Heart left ventricle (tissue), 16 donors: ENCODE measurements at regions not wholly inside any gene's neighbourhood (a gene's known extent, or its start where the extent isn't known, plus 50 kb on each side); places are given as distances from the start of the nearest gene placed in this dataset.
A peak's percentile ranks its signal among the peaks of the same experiment; 100 is the strongest.

Experiments
- ATAC-seq, 4 donors: fragments of 200-7000 bp; cut with Tn5 transposase; one replicate each; pipeline ENCODE4 v1.9.1; 2020 to 2022; ENCODE audit warnings: moderate library complexity in 4 of 4, mild to moderate bottlenecking in 3 of 4, moderate number of reproducible peaks in 1 of 4
- DNase-seq, 5 donors: peaks; one replicate each; pipeline ENCODE4 v3.0.0-alpha.2; 2020
- H3K27ac ChIP-seq, 12 donors: fragments of 200-600 bp; sonication (generic) in 4 of 12; one replicate each; pipeline versions ENCODE4 v1.5.0 to v1.8.0; 2016 to 2022; ENCODE audit warnings: mild to moderate bottlenecking in 2 of 12
- H3K27me3 ChIP-seq, 9 donors: fragments of 200-600 bp; sonication (generic) in 2 of 9; one replicate each; pipeline versions ENCODE4 v1.5.1 to v1.8.0; 2016 to 2022; ENCODE audit warnings: mild to moderate bottlenecking in 3 of 9
- H3K36me3 ChIP-seq, 9 donors: fragments of 200-600 bp; sonication (generic) in 2 of 9; one replicate each; pipeline versions ENCODE4 v1.5.0 to v1.8.0; 2018 to 2022; ENCODE audit warnings: mild to moderate bottlenecking in 2 of 9
- H3K4me1 ChIP-seq, 12 donors: fragments of 200-600 bp; sonication (generic) in 4 of 12; one replicate each; pipeline versions ENCODE4 v1.5.0 to v1.8.0; 2016 to 2022; ENCODE audit warnings: mild to moderate bottlenecking in 3 of 12
- H3K4me3 ChIP-seq, 12 donors: fragments of 200-600 bp; sonication (generic) in 4 of 12; one replicate each; pipeline versions ENCODE4 v1.5.0 to v1.8.0; 2017 to 2022; ENCODE audit warnings: mild to moderate bottlenecking in 9 of 12, moderate library complexity in 4 of 12
- H3K9me3 ChIP-seq, 12 donors: fragments of 200-600 bp; sonication (generic) in 4 of 12; one replicate each; pipeline versions ENCODE4 v1.5.0 to v1.8.0; 2016 to 2022; ENCODE audit warnings: mild to moderate bottlenecking in 1 of 12
- POLR2A ChIP-seq, 2 donors: fragments of 450-650 bp; IDR thresholded peaks; one replicate each; pipeline ENCODE4 v1.6.1; 2017; ENCODE audit warnings: antibody characterized with exemption in 2 of 2, mild to moderate bottlenecking in 2 of 2, moderate library complexity in 2 of 2
- whole genome bisulfite sequencing, 4 donors: extraction: QIAGEN DNeasy Blood & Tissue Kit in 2 of 4; methylation state at CpG; one replicate each; pipeline versions ENCODE4 v1.1.5 to v1.1.7; 2013 to 2018; 5-methylcytosine and 5-hydroxymethylcytosine counted together
- intact Hi-C, 10 donors: fragments of 100-400 bp; cut with DNase I; formaldehyde crosslinking; loops; one replicate each; pipeline versions ENCODE4 v1.11.1 to v1.14.2; 2022
- TF ChIP-seq, protein P1 (sequence below), 12 donors: fragments of 200-600 bp; sonication (generic) in 4 of 12; IDR thresholded peaks; one replicate each; pipeline versions ENCODE4 v1.5.0 to v1.8.0; 2018 to 2022; ENCODE audit warnings: antibody characterized with exemption in 12 of 12, mild to moderate bottlenecking in 5 of 12
- donor health status: ischemic (EF 13 %, LVEDD 7.1; RV severe dilation, severe dysfunction).
- donor health status: healthy with polysubstance abuse.
- donor health status: DM: no; HTN: yes; CAD: no.
- donor health status: DM: no; HTN: no; CAD: no.
- donor health status: ischemic (EF 25% LVEDD 6.9; RV normal size, moderate dysfunction).
- donor health status: ischemic (EF 25% LVEDD 5.7; RV mildly dilated, moderate dysfunction).
- donor health status: healthy.
- donor health status: DM: yes; HTN: yes; CAD: no.
- donor health status: ischemic (EF 35%, LVEDD 5.7; RV mildly dilated, moderate dysfunction).
- donor health status: nonischemic (EF 11% LVEDD 7.7; RV severe dilation, severe dysfunction).
- donor health status: DM: yes; HTN: yes; CAD: no.
- donor health status: PGD.
- donor health status: ischemic (EF 29% LVEDD 5.4; RV normal size, mild dysfunction).
- donor health status: nonischemic (EF 23%, LVEDD 6.1; RV moderate dilation, normal function).

DNA sequence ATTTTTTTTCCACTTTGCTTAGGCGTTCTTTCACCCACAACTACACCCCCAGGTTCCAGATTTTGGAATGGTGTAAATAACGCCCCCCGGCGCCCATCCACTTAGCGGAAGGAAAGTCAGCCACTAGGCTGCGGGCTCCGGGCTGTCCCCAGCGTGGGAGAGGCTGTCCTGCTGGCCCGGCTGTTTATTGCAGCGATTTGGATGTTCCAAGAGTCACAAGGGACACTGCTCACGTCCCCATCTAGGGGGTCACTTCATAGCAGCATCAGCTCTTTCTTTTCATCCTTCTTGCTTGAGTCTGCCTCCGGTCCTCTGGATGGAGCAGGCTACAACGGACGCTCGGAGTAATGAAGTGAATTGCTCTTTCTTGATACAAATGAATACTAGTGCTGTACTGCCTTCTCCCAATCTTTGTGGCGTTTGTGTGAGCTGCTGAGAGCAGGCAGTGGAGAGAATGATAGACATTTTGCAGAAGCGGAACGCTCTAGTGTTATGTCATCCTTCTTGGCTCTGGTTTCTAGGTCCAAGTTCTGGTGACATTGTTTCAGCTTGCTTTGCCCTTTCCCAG lies 50.7 kb upstream of the PAIP2B start:
- DNase-seq = peak; percentile 63 to 84 (median 80)
- peaks cover 0 to 5% (median 0%) of the 10 kb centered on the region in 12 donors for H3K9me3 ChIP-seq
- peak overlapping the region; percentile 62 to 94 (median 89) for H3K27ac ChIP-seq
- H3K4me1 ChIP-seq = peaks cover 0 to 48% (median 24%) of the 10 kb centered on the region in 12 donors
- H3K27me3 ChIP-seq = peaks cover 0 to 14% (median 0%) of the 10 kb centered on the region in 9 donors
- TF ChIP-seq, protein P1, sequence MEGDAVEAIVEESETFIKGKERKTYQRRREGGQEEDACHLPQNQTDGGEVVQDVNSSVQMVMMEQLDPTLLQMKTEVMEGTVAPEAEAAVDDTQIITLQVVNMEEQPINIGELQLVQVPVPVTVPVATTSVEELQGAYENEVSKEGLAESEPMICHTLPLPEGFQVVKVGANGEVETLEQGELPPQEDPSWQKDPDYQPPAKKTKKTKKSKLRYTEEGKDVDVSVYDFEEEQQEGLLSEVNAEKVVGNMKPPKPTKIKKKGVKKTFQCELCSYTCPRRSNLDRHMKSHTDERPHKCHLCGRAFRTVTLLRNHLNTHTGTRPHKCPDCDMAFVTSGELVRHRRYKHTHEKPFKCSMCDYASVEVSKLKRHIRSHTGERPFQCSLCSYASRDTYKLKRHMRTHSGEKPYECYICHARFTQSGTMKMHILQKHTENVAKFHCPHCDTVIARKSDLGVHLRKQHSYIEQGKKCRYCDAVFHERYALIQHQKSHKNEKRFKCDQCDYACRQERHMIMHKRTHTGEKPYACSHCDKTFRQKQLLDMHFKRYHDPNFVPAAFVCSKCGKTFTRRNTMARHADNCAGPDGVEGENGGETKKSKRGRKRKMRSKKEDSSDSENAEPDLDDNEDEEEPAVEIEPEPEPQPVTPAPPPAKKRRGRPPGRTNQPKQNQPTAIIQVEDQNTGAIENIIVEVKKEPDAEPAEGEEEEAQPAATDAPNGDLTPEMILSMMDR (IDR thresholded peaks at IDR 0.05) = peak in 11 of 12 donors; percentile 27 to 66 (median 46)
- no peak for TF ChIP-seq POLR2A (IDR thresholded peaks at IDR 0.05)
- peak; percentile 74 to 88 (median 80) for ATAC-seq
- H3K36me3 ChIP-seq = no peaks in the 10 kb centered on the region
- H3K4me3 ChIP-seq = peak overlapping the region; percentile 37 to 83 (median 64)
- 1 to 4% (median 2%) methylated on average over 18 of the region's 18 CpGs for WGBS, 4 donors
- intact Hi-C loops = loop anchor here in 9 of 10 donors (2.0 to 5.0 kb wide), 5 partner anchors 35 to 55 kb away; partner anchors contain the start of genes PAIP2B (in 5 of the 9) and ZNF638 (in 3 of the 9)

DNA sequence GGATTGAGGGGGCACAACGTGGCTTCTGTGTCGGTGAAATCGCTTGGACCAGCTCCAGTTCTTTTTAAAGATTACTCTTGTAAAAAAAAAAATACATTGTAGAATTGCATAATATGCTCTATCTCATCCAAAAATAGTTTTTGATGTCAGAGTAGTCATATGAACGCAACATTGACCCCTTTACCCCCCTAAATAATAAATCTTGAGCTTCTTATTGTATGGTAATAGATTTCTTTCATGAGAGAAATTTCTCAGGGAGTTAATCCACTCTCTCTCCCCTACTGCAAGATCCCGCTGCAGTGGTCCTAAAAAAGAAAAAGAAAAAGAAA lies 50.2 kb upstream of the PAIP2B start:
- peak overlapping the region; percentile 62 to 94 (median 89) for H3K27ac ChIP-seq
- ATAC-seq (peak in 2 of 4 donors; percentile 2 to 3), DNase-seq (no peak)
- TF ChIP-seq, protein P1 (IDR thresholded peaks at IDR 0.05) = no peak
- no peak for TF ChIP-seq POLR2A (IDR thresholded peaks at IDR 0.05)
- intact Hi-C loops = loop anchor here in 7 of 10 donors (2.0 to 5.0 kb wide), 4 partner anchors 34 to 55 kb away; partner anchors contain the start of genes PAIP2B (in 4 of the 7) and ZNF638 (in 3 of the 7)
- 0 to 2% (median 1%) methylated on average over 5 of the region's 5 CpGs for WGBS, 4 donors
- H3K36me3 ChIP-seq = no peaks in the 10 kb centered on the region
- H3K27me3 ChIP-seq = peaks cover 0 to 14% (median 0%) of the 10 kb centered on the region in 9 donors
- peaks cover 0 to 43% (median 19%) of the 10 kb centered on the region in 12 donors for H3K4me1 ChIP-seq
- peaks cover 0 to 5% (median 0%) of the 10 kb centered on the region in 12 donors for H3K9me3 ChIP-seq
- peak overlapping the region; percentile 37 to 83 (median 64) for H3K4me3 ChIP-seq

DNA sequence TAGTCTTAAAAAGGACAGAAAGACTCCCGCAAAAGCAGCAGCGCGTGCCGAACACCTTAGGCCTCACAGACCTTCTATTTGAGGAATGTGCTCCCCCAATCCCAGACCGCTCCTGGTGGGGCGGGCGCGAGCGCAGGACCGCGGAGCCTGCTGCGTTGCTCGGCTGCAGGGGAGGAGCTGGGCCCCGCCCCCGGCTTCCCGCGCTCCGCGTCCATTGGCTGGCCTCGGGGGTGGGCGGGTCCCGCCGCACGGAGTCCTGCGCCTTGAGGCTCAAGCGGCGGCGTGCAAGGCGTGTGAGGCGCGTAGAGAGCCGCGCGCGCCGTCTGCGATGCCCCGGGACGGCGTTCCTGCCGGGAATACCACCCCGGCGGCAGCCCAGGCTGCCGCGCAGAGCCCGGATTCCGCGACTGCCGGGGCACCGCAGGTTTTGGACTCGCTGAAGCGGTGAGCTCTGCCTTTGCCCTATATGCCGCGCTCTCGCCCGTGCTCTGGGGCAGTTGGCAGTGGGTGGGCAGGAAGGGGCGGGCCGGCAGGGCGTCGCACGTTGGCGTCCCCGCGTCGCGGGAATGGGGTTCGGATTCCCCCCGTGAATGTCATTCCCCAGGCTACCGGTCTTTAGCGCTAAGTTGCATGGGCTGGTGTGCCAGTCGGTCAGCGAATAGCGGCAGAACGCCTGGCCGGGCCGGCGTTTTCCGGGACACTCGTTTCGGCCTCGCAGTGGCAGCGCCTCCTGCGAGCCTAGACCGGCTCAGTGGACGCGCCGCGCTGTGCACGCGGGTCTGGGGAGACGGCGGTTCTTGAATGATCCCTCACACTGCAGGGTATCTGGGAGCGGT lies 49.6 kb upstream of the PAIP2B start:
- DNase-seq (peak; percentile 91 to 95 (median 94)), ATAC-seq (peak; percentile 89 to 99 (median 96))
- Histone ChIP-seq H3K27me3 (peaks cover 0 to 14% (median 0%) of the 10 kb centered on the region in 9 donors), H3K9me3 (peaks cover 0 to 5% (median 0%) of the 10 kb centered on the region in 12 donors), H3K27ac (peak overlapping the region; percentile 62 to 94 (median 89)), H3K4me1 (peaks cover 0 to 40% (median 17%) of the 10 kb centered on the region in 12 donors), H3K4me3 (peak overlapping the region; percentile 37 to 83 (median 64)), H3K36me3 (no peaks in the 10 kb centered on the region)
- WGBS, 4 donors = 0 to 2% (median 1%) methylated on average over 24 to 93 of the region's 93 CpGs
- peak; percentile 68 to 94 for TF ChIP-seq POLR2A (IDR thresholded peaks at IDR 0.05)
- TF ChIP-seq, protein P1 (IDR thresholded peaks at IDR 0.05) = peak in 3 of 12 donors; percentile 13 to 15 (median 14)
- intact Hi-C loops = loop anchor here in 7 of 10 donors (1.0 to 5.0 kb wide), 5 partner anchors 34 to 56 kb away; partner anchors contain the start of genes PAIP2B (in 7 of the 7) and ZNF638 (in 3 of the 7)
